GM12875 (cell line): ENCODE measurements at regions not wholly inside any gene's neighbourhood (a gene's known extent, or its start where the extent isn't known, plus 50 kb on each side); places are given as distances from the start of the nearest gene placed in this dataset.

Source experiments
- H3K4me3 ChIP-seq: one replicate; pipeline ENCODE4 v1.5.1; 2011; ENCODE audit warnings: low read depth, low read length, control low read depth
- CTCF ChIP-seq: IDR thresholded peaks from 2 replicates; pipeline ENCODE4 v1.5.1; 2011; ENCODE audit warnings: low read depth, mild to moderate bottlenecking, control low read depth, inconsistent platforms, low read length, moderate library complexity, borderline replicate concordance; ENCODE audit not compliant: insufficient read depth

GRCh38 chr2:118593257-118593656 lies 254.2 kb downstream of the EN1 start:
- no peak for TF ChIP-seq CTCF
- no peak overlapping the region for H3K4me3 ChIP-seq

GRCh38 chr2:118591223-118591622 lies 256.2 kb downstream of the EN1 start:
- H3K4me3 ChIP-seq, result no peak overlapping the region
- TF ChIP-seq CTCF, result no peak

GRCh38 chr2:118589721-118590120 lies 257.7 kb downstream of the EN1 start:
- no peak overlapping the region for H3K4me3 ChIP-seq
- no peak for TF ChIP-seq CTCF

GRCh38 chr2:118588850-118589249 lies 258.6 kb downstream of the EN1 start:
- no peak for TF ChIP-seq CTCF
- H3K4me3 ChIP-seq, result no peak overlapping the region

- no peak overlapping the region for H3K4me3 ChIP-seq
- TF ChIP-seq CTCF, result no peak
These were observed 261.1 kb downstream of the EN1 start for GRCh38 chr2:118586312-118586711.

- H3K4me3 ChIP-seq, result no peak overlapping the region
- no peak for TF ChIP-seq CTCF
These were observed 262.6 kb downstream of the EN1 start for GRCh38 chr2:118584877-118585276.

GRCh38 chr2:118584062-118584749 lies 263.2 kb downstream of the EN1 start:
- no peak overlapping the region for H3K4me3 ChIP-seq

More at GRCh38 chr2:118584062-118584749, 263.2 kb downstream of the EN1 start:
- no peak for TF ChIP-seq CTCF
